Thyroid gland (tissue), 4 donors: ENCODE measurements at regions not wholly inside any gene's neighbourhood (a gene's known extent, or its start where the extent isn't known, plus 50 kb on each side); places are given as distances from the start of the nearest gene placed in this dataset.

ENCODE experiments used
- POLR2A ChIP-seq, 2 donors: fragments of 450-650 bp; IDR thresholded peaks; one replicate each; pipeline ENCODE4 v1.6.1; 2017; ENCODE audit warnings: antibody characterized with exemption in 2 of 2, mild to moderate bottlenecking in 2 of 2, moderate library complexity in 1 of 2
- TF ChIP-seq, protein P1 (sequence below), 6 experiments: fragments of 200-600 bp in 3 of 6; fragments of 450-650 bp in 3 of 6; sonication (generic) in 3 of 6; IDR thresholded peaks; one replicate each; pipeline ENCODE4 v1.5.1; 2016 to 2019; ENCODE audit warnings: antibody characterized with exemption in 6 of 6, mild to moderate bottlenecking in 2 of 6, inconsistent platforms in 1 of 6, moderate library complexity in 1 of 6

DNA sequence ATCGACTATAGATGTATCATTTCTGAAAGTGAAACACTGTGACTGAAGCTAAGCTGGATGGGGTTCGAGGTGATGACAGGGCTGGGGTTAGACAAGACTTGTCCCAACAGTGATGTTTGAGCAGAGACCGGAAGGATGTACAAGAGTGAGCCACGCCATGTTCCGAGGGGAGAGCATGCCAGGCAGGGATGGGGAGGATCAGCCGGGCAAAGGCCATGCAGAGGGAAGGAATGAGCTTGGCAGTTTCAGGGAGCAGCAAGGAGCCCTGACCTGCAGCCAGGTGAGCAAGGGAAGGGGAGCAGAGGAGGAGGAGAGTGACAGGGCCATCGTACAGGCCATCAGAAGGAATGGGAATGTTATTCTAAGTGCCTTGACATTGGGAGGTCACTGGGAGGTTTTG is 114.9 kb upstream of the GPR26 start:
- TF ChIP-seq, protein P1, sequence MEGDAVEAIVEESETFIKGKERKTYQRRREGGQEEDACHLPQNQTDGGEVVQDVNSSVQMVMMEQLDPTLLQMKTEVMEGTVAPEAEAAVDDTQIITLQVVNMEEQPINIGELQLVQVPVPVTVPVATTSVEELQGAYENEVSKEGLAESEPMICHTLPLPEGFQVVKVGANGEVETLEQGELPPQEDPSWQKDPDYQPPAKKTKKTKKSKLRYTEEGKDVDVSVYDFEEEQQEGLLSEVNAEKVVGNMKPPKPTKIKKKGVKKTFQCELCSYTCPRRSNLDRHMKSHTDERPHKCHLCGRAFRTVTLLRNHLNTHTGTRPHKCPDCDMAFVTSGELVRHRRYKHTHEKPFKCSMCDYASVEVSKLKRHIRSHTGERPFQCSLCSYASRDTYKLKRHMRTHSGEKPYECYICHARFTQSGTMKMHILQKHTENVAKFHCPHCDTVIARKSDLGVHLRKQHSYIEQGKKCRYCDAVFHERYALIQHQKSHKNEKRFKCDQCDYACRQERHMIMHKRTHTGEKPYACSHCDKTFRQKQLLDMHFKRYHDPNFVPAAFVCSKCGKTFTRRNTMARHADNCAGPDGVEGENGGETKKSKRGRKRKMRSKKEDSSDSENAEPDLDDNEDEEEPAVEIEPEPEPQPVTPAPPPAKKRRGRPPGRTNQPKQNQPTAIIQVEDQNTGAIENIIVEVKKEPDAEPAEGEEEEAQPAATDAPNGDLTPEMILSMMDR (IDR thresholded peaks at IDR 0.05) = no peak
- no peak for TF ChIP-seq POLR2A (IDR thresholded peaks at IDR 0.05)
